ENCODE measurements at regions not wholly inside any gene's neighbourhood (a gene's known extent, or its start where the extent isn't known, plus 50 kb on each side); places are given as distances from the start of the nearest gene placed in this dataset.

GRCh38 chr14:51787352-51787751 lies 73.1 kb upstream of the GNG2 start:
- H3K9ac ChIP-seq (ENCODE audit: low read length) = no peak overlapping the region
- ATAC-seq (ENCODE audit: low read depth) = no peak
- H3K9me3 ChIP-seq (ENCODE audit: control extremely low read depth in 1 of 3, control insufficient read depth in 2 of 3, insufficient read depth in 1 of 3, low read length in 2 of 3) = peaks cover 8 to 13% (median 13%) of the 10 kb centered on the region in 3 donors
- no peaks in the 10 kb centered on the region for H4K20me1 ChIP-seq (ENCODE audit: control insufficient read depth, insufficient read depth, low read length, poor library complexity, severe bottlenecking)
- no peaks in the 10 kb centered on the region for H3K4me1 Mint-ChIP-seq
- no peak overlapping the region for H3K27ac ChIP-seq (ENCODE audit: low read length in 2 of 2)
- H3K4me3 Mint-ChIP-seq = no peak overlapping the region
- ChIA-PET CTCF (interaction anchor here (1.8 kb wide), 1 partner anchor 11 kb away, joined by 6 read pairs; no protein-coding TSS in a partner anchor), POLR2A (no interaction called here)
- H3K4me1 ChIP-seq (ENCODE audit: control insufficient read depth in 2 of 2, insufficient read depth in 2 of 2, low read length in 2 of 2) = no peaks in the 10 kb centered on the region
- H2AFZ ChIP-seq (ENCODE audit: insufficient read depth, low read depth, low read length, poor library complexity, severe bottlenecking) = no peak overlapping the region
- peaks cover 0 to 14% (median 3%) of the 10 kb centered on the region in 4 experiments for H3K27me3 ChIP-seq (replicated peaks in 1 of 4; ENCODE audit: control extremely low read depth in 1 of 4, control insufficient read depth in 3 of 4, insufficient read depth in 4 of 4, low read length in 3 of 4)
- H3K9me3 Mint-ChIP-seq (ENCODE audit: insufficient read depth) = no peaks in the 10 kb centered on the region
- WGBS (ENCODE audit: insufficient coverage) = 89% methylated on average over 4 of the region's 4 CpGs
- H3K79me2 ChIP-seq (ENCODE audit: control insufficient read depth, insufficient read depth, low read length) = no peaks in the 10 kb centered on the region
- no peak overlapping the region for H3K4me2 ChIP-seq (replicated peaks; ENCODE audit: low read depth, low read length, poor library complexity, severe bottlenecking)
- no peak overlapping the region for H3K27ac Mint-ChIP-seq
- peaks cover 42% of the 10 kb centered on the region for H3K27me3 Mint-ChIP-seq
- no peaks in the 10 kb centered on the region for H3K36me3 ChIP-seq (replicated peaks in 1 of 2; ENCODE audit: control extremely low read depth in 1 of 2, control insufficient read depth in 1 of 2, extremely low read depth in 1 of 2, insufficient read depth in 2 of 2, low read length in 1 of 2)
- DNase-seq = no peak
- TF ChIP-seq EZH2 (IDR thresholded peaks at IDR 0.05; ENCODE audit: borderline replicate concordance, insufficient read depth, low read depth, low read length, poor library complexity, severe bottlenecking) (no peak), CTCF (IDR thresholded peaks at IDR 0.05) (no peak)
- intact Hi-C loops (cut with micrococcal nuclease) = loop anchor here (10.0 kb wide), 1 partner anchor 693 kb away; the partner anchor contains the start of gene TRIM9
- no peak overlapping the region for H3K4me3 ChIP-seq (ENCODE audit: control extremely low read depth in 1 of 5, extremely low read depth in 1 of 5, insufficient read depth in 1 of 5, low read depth in 2 of 5, low read length in 4 of 5)

GRCh38 chr14:51789114-51789513 lies 71.3 kb upstream of the GNG2 start:
- Mint-ChIP-seq H3K4me3 (no peak overlapping the region), H3K4me1 (no peaks in the 10 kb centered on the region), H3K27ac (no peak overlapping the region), H3K9me3 (ENCODE audit: insufficient read depth) (no peaks in the 10 kb centered on the region), H3K27me3 (peaks cover 42% of the 10 kb centered on the region)
- intact Hi-C loops (cut with micrococcal nuclease) = loop anchor here (10.0 kb wide), 1 partner anchor 694 kb away; the partner anchor contains the start of gene TRIM9
- ChIA-PET CTCF (interaction anchor here (1.9 kb wide), 1 partner anchor 9 kb away, joined by 8 read pairs; no protein-coding TSS in a partner anchor), POLR2A (no interaction called here)
- no peaks in the 10 kb centered on the region for H3K36me3 ChIP-seq (replicated peaks in 1 of 2; ENCODE audit: control extremely low read depth in 1 of 2, control insufficient read depth in 1 of 2, extremely low read depth in 1 of 2, insufficient read depth in 2 of 2, low read length in 1 of 2)
- TF ChIP-seq CTCF (IDR thresholded peaks at IDR 0.05) (no peak), EZH2 (IDR thresholded peaks at IDR 0.05; ENCODE audit: borderline replicate concordance, insufficient read depth, low read depth, low read length, poor library complexity, severe bottlenecking) (no peak)
- H3K27ac ChIP-seq (ENCODE audit: low read length in 2 of 2) = no peak overlapping the region
- H3K9me3 ChIP-seq (ENCODE audit: control extremely low read depth in 1 of 3, control insufficient read depth in 2 of 3, insufficient read depth in 1 of 3, low read length in 2 of 3) = peaks cover 8 to 14% (median 13%) of the 10 kb centered on the region in 3 donors
- H3K4me3 ChIP-seq (ENCODE audit: control extremely low read depth in 1 of 5, extremely low read depth in 1 of 5, insufficient read depth in 1 of 5, low read depth in 2 of 5, low read length in 4 of 5) = no peak overlapping the region
- DNase-seq (no peak), ATAC-seq (ENCODE audit: low read depth) (no peak)
- peaks cover 0 to 14% (median 3%) of the 10 kb centered on the region in 4 experiments for H3K27me3 ChIP-seq (replicated peaks in 1 of 4; ENCODE audit: control extremely low read depth in 1 of 4, control insufficient read depth in 3 of 4, insufficient read depth in 4 of 4, low read length in 3 of 4)
- no peak overlapping the region for H2AFZ ChIP-seq (ENCODE audit: insufficient read depth, low read depth, low read length, poor library complexity, severe bottlenecking)
- no peak overlapping the region for H3K4me2 ChIP-seq (replicated peaks; ENCODE audit: low read depth, low read length, poor library complexity, severe bottlenecking)
- H3K4me1 ChIP-seq (ENCODE audit: control insufficient read depth in 2 of 2, insufficient read depth in 2 of 2, low read length in 2 of 2) = no peaks in the 10 kb centered on the region
- no peaks in the 10 kb centered on the region for H3K79me2 ChIP-seq (ENCODE audit: control insufficient read depth, insufficient read depth, low read length)
- no peak overlapping the region for H3K9ac ChIP-seq (ENCODE audit: low read length)
- WGBS (ENCODE audit: insufficient coverage) = no CpG with 5 or more reads among the region's 3 CpGs
- no peaks in the 10 kb centered on the region for H4K20me1 ChIP-seq (ENCODE audit: control insufficient read depth, insufficient read depth, low read length, poor library complexity, severe bottlenecking)

Measured in B cell (primary cell).